Lung (tissue), 11 donors: ENCODE measurements at regions not wholly inside any gene's neighbourhood (a gene's known extent, or its start where the extent isn't known, plus 50 kb on each side); places are given as distances from the start of the nearest gene placed in this dataset.

ENCODE experiments used
- ATAC-seq: fragments of 200-7000 bp; cut with Tn5 transposase; one replicate; pipeline ENCODE4 v1.9.1; 2020; ENCODE audit warnings: moderate number of reproducible peaks; ENCODE audit not compliant: insufficient read depth, low FRiP score
- DNase-seq, 3 donors: peaks; one replicate each; pipeline ENCODE4 v3.0.0-alpha.2; 2013 to 2017
- H3K27ac ChIP-seq, 2 donors: one replicate each; pipeline ENCODE4 v1.5.1; 2013; ENCODE audit warnings: mild to moderate bottlenecking in 2 of 2, moderate library complexity in 2 of 2, control low read depth in 1 of 2, inconsistent platforms in 1 of 2, low read depth in 1 of 2, low read length in 1 of 2
- H3K27me3 ChIP-seq, 3 donors: one replicate each; pipeline ENCODE4 v1.5.1; 2013; ENCODE audit warnings: low read length in 2 of 3; ENCODE audit not compliant: control insufficient read depth in 3 of 3, insufficient read depth in 3 of 3
- H3K36me3 ChIP-seq, 4 donors: one replicate each; pipeline ENCODE4 v1.5.1; 2013; ENCODE audit warnings: low read length in 4 of 4, mild to moderate bottlenecking in 1 of 4, moderate library complexity in 1 of 4; ENCODE audit not compliant: control insufficient read depth in 4 of 4, insufficient read depth in 4 of 4
- H3K4me1 ChIP-seq, 5 donors: one replicate each; pipeline ENCODE4 v1.5.1; 2013; ENCODE audit warnings: low read length in 5 of 5, mild to moderate bottlenecking in 2 of 5, moderate library complexity in 1 of 5; ENCODE audit not compliant: control insufficient read depth in 5 of 5, insufficient read depth in 5 of 5
- H3K4me3 ChIP-seq: one replicate; pipeline ENCODE4 v1.5.1; 2013; ENCODE audit warnings: mild to moderate bottlenecking, control low read depth, moderate library complexity
- H3K9ac ChIP-seq, 2 donors: one replicate each; pipeline ENCODE4 v1.5.1; 2013; ENCODE audit warnings: low read length in 2 of 2, control low read depth in 1 of 2; ENCODE audit not compliant: insufficient read depth in 1 of 2
- H3K9me3 ChIP-seq, 4 donors: one replicate each; pipeline ENCODE4 v1.5.1; 2013; ENCODE audit warnings: low read length in 3 of 4, mild to moderate bottlenecking in 1 of 4, moderate library complexity in 1 of 4; ENCODE audit not compliant: control insufficient read depth in 4 of 4, insufficient read depth in 3 of 4
- WGBS, 2 donors: extraction: QIAGEN DNeasy Blood & Tissue Kit; methylation state at CpG; one replicate each; pipeline ENCODE4 v1.1.7; 2013; 5-methylcytosine and 5-hydroxymethylcytosine counted together
- TF ChIP-seq, protein P1 (sequence below): IDR thresholded peaks from 2 replicates; pipeline ENCODE4 v1.5.1; 2012; ENCODE audit warnings: mild to moderate bottlenecking; ENCODE audit errors: control extremely low read depth, extremely low read depth
- donor health status: control.
- donor health status: control.
- donor health status: Bipolar disorder and iron deficiency.
- donor health status: healthy.
- donor health status: DM: yes; HTN: yes; CAD: no.

DNA sequence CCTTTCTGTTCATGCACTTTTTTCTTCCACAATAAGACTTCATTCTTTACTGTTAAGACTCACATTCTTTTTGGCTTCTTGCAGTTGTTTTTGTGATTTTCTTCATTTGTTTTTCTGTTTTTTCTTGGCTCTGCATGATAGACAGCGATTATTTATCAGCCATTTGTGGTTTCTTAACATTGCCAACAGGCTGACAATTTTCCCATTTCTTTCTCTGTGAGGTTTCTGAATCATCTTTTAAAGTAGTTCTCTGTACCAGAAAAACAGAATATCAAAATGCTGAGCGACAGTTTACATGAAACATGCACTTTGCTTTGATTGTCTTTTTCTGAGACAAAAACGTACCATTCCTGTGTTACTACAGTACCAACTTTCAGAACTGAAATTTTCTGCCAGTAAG, 334.2 kb upstream of the MAGI2 start:
- H3K36me3 ChIP-seq = no peaks in the 10 kb centered on the region
- TF ChIP-seq, protein P1, sequence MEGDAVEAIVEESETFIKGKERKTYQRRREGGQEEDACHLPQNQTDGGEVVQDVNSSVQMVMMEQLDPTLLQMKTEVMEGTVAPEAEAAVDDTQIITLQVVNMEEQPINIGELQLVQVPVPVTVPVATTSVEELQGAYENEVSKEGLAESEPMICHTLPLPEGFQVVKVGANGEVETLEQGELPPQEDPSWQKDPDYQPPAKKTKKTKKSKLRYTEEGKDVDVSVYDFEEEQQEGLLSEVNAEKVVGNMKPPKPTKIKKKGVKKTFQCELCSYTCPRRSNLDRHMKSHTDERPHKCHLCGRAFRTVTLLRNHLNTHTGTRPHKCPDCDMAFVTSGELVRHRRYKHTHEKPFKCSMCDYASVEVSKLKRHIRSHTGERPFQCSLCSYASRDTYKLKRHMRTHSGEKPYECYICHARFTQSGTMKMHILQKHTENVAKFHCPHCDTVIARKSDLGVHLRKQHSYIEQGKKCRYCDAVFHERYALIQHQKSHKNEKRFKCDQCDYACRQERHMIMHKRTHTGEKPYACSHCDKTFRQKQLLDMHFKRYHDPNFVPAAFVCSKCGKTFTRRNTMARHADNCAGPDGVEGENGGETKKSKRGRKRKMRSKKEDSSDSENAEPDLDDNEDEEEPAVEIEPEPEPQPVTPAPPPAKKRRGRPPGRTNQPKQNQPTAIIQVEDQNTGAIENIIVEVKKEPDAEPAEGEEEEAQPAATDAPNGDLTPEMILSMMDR = no peak
- H3K9me3 ChIP-seq = no peaks in the 10 kb centered on the region
- DNase-seq = no peak
- no peak for ATAC-seq
- no peak overlapping the region for H3K27ac ChIP-seq
- WGBS, 2 donors = 72 to 86% methylated on average over 3 of the region's 3 CpGs
- no peaks in the 10 kb centered on the region for H3K27me3 ChIP-seq
- peaks cover 0 to 30% (median 6%) of the 10 kb centered on the region in 5 donors for H3K4me1 ChIP-seq
- H3K4me3 ChIP-seq = no peak overlapping the region
- no peak overlapping the region for H3K9ac ChIP-seq

DNA sequence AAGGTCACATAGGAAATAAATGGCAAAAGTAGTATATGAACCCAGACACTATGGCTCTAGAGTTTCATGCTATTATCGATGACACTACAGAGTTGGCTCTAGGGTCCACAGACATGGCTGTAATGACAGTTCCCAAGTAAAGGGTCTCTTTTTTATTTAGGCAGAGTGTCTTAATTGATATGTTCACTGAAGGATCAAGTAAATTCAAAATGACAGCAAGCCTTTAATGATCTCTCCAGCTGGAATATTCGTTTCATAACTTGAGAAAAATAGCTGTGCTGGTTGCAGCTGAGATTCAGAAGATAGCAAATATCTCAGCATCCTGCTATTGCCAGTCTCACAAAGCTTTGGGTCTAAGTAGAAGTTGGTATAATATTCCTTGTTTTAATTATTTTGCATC, 333.6 kb upstream of the MAGI2 start:
- no peaks in the 10 kb centered on the region for H3K9me3 ChIP-seq
- no peaks in the 10 kb centered on the region for H3K36me3 ChIP-seq
- H3K4me3 ChIP-seq = no peak overlapping the region
- ATAC-seq (no peak), DNase-seq (peak in 1 of 3 donors; percentile 12)
- H3K27ac ChIP-seq = no peak overlapping the region
- 69 to 87% methylated on average over 2 of the region's 2 CpGs for WGBS, 2 donors
- H3K27me3 ChIP-seq = no peaks in the 10 kb centered on the region
- no peak overlapping the region for H3K9ac ChIP-seq
- TF ChIP-seq, protein P1 = no peak
- peaks cover 0 to 32% (median 6%) of the 10 kb centered on the region in 5 donors for H3K4me1 ChIP-seq

DNA sequence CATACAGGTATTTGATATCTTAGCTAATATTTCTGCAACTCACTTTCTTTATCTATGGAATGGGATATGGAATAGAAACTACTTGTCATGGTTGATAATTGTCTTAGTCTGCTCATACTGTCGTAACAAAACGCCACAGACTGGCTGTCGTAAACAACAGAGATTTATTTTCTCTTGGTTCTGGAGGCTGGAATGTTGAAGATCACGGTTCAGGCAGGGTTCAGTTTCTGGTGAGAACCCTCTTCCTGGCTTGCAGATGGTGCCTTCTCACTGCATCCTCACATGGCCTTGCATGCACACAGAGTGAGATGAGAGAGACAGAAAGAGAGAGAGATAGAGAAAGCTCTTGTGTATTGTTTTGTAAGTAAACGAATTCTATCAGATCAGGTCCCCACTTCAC, 332.7 kb upstream of the MAGI2 start:
- H3K36me3 ChIP-seq = no peaks in the 10 kb centered on the region
- no peaks in the 10 kb centered on the region for H3K27me3 ChIP-seq
- no peaks in the 10 kb centered on the region for H3K9me3 ChIP-seq
- DNase-seq = no peak
- peaks cover 0 to 36% (median 5%) of the 10 kb centered on the region in 5 donors for H3K4me1 ChIP-seq
- TF ChIP-seq, protein P1 = no peak
- no peak overlapping the region for H3K27ac ChIP-seq
- no peak for ATAC-seq
- 67 to 80% methylated on average over 5 of the region's 5 CpGs for WGBS, 2 donors
- H3K9ac ChIP-seq = no peak overlapping the region
- H3K4me3 ChIP-seq = no peak overlapping the region

DNA sequence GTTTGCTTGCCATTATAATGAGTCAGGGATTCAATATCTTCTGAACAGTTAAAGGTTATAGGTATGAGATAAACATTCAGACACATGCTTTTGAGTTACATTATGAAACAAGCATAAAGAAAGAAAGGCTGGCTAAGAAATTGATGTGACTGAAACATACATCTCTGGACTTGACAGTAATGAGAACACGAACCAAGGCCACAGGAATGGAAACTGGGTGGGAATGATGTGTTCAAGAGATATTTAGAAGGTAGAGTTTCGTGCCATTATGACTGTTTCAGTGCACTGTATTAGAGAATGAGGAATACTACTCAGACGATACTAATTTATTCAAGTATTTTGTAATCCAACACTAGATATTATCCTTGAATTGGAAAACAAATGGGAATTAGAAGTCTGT, 332.1 kb upstream of the MAGI2 start:
- WGBS, 2 donors = 73 to 87% methylated on average over 3 of the region's 3 CpGs
- TF ChIP-seq, protein P1 = no peak
- no peak for ATAC-seq

More for the DNA sequence above, 332.1 kb upstream of the MAGI2 start:
- H3K27me3 ChIP-seq = no peaks in the 10 kb centered on the region
- H3K4me3 ChIP-seq = no peak overlapping the region
- H3K36me3 ChIP-seq = no peaks in the 10 kb centered on the region
- H3K4me1 ChIP-seq = peaks cover 0 to 30% (median 0%) of the 10 kb centered on the region in 5 donors
- no peak overlapping the region for H3K9ac ChIP-seq
- no peaks in the 10 kb centered on the region for H3K9me3 ChIP-seq
- no peak for DNase-seq
- no peak overlapping the region for H3K27ac ChIP-seq
